DMS53 (cell line): ENCODE measurements at regions not wholly inside any gene's neighbourhood (a gene's known extent, or its start where the extent isn't known, plus 50 kb on each side); places are given as distances from the start of the nearest gene placed in this dataset.
"Not testable (repeated sequence)": the region's sequence is repeated elsewhere in the genome, so short reads cannot be mapped to it uniquely, and the experiment has no call there.

Source experiments
- DNase-seq: peaks from one replicate; lab custom pipeline; 2025; lab: John Stamatoyannopoulos, UW

GRCh38 chr3:139113993-139114375 is 69.3 kb upstream of the PRR23C start:
- DNase-seq, result no peak

DNA sequence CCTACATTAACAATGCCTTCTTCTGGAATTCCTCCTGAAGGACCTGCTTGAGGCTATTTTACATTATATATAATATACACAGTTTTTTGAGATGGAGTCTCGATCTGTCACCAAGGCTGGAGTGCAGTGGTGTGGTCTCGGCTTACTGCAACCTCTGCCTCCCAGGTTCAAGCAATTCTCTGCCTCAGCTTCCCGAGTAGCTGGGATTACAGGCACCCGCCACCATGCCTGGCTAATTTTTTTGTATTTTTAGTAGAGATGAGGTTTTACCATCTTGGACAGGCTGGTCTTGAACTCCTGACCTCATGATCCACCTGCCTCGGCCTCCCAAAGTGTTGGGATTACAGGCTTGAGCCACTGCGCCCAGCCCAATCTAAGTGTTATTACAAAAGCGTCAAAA is 71.9 kb upstream of the PRR23C start:
- DNase-seq, result not testable (repeated sequence)

DNA sequence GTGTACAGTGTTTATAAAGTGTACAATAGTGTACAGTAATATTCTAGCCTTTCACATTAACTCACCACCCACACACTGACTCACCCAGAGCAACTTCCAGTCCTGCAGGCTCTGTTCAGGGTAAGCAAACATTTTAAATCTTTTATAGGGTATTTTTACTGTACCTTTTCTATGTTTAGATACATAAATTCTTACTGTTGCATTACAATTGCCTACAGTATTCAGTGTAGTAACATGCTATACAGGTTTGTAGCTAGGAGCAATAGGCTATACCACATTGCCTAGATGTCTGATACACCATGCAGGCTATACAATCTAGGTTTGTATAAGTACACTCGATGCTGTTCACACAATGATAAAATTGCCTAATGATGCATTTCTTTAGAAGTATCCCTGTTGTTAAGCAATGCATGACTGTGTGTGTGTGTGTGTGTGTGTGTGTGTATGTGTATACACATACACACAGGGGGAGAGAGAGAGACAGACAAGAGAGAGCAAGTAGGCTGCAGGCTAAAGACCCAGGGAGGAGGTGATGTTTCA is 72.5 kb upstream of the PRR23C start:
- no peak for DNase-seq

DNA sequence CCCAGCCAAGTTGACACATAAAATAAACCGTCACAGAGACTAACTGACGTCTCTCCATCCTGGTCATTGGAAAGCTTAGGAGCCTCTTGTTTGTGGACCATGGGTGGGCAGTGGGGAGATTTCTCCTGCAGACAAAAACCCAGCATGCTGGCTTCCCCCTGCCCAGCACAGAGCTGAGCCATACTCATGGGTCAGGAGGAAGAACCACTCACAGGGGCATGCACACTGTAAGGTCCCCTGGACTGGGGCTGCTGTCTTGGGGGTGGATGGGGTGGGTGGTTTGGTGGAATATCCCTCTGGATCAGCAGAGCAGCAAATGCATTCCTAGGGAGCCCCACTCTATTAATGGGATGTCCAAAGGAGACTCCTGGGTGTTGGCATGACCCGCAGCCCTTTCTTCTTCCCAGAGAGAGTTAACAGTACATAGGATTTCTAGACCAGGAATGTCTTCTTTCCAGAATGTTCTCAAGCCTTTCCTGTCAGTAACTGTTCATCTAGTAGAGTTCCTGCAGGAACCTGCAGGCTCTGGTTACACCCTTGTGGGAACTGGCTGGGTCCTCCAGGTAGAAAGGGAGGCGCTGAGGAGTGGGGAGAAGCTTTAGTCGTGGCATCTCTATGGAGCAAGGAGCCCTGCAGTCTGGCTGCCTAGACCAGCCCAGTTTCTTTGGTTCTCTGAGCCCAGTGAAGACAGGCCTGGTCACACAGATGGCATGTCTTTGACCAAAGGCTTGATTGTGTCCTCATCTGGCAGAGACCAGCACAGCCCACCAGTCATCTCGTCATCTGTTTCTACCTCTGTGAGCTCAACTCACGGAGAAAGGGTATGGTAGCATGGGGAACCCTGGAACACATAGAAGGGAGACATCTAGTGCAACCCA is 73.4 kb upstream of the PRR23C start:
- no peak for DNase-seq

GRCh38 chr3:139118835-139119234 is 74.1 kb upstream of the PRR23C start:
- no peak for DNase-seq

DNA sequence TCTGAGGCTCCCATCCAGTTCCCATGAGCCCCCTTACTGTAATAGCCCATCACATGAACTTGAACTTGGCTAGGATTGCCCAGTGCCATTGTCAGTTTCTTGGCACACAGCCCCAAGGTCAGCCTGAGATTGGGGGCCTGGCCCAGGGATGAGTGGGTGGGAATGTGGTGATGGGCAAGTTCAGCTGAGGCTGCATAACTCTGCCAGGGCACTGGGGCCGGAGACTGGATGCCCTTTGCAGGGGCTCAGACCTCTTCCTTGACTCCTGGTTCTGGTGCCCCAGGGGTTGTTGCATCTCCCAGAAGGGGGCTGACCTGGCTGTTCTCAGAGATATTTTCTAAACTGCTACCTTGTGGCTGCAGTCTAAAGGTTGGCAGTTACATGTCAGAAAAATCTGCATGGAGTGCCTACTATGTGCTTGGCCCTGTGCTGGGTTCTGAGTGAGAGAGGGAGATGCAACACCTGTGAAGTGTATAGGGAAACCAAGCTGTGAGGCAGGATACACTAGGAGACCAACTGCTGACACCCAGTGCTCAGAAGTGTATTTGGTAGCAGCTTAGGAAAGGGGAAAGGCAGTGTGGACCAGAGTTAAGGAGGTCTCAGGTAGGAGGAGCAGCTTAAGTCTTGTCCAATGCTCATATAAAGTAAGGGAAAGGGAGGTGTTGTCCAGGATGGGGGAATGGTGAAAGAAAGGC is 74.8 kb upstream of the PRR23C start:
- DNase-seq, result no peak

DNA sequence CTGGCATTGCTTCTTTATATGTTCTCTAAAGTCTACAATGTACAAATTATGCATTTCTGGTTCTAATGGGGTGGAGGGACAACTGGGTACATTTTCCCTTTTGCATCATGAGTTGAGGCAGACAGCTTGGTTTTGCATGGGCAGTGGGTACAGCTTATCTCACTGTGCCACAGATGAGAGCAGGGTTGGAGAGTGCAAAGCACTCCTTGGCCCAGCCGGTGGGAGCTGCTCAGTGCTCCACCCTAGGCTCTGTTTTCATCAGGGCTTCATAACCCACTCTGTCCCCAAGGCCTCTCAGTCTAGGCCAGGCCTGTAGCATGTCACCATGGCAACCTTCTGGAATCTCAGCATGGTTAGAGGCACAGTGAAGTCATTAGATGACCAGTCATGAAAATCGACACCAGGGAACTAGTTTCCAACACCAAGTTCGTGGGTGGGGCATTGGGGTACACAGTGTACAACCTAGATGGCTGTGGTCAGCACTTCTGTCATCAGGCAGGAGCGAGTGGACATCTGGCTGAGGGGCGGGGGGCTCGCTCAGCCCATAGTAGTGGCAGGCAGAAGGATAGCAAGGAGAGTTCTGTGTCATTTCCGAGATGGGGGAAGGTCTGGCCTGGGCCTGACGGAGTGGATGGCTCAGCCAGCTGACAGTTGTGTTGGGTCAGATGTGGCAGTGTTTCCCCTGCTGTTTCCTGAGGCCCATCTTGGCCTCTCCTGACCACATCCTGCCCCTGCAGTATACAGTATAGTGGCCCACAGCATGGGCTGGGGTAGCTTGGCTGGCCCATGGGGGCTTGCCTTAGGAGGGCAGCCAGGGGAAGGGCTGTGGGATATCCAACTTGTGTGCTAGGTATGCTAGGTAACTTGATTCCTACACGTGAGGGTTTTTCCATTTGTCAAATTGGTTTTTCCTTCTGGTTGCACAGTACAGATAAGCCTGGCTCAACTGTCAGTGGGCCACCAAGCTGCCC is 75.7 kb upstream of the PRR23C start:
- peak; percentile 7 for DNase-seq

- no peak for DNase-seq
Observed at GRCh38 chr3:139121513-139122220, 77.0 kb upstream of the PRR23C start.

GRCh38 chr3:139122221-139122581 is 77.5 kb upstream of the PRR23C start:
- no peak for DNase-seq

- DNase-seq, result no peak
Observed at GRCh38 chr3:139122612-139123011, 77.9 kb upstream of the PRR23C start.

GRCh38 chr3:139123377-139124095 is 78.8 kb upstream of the PRR23C start:
- no peak for DNase-seq

GRCh38 chr3:139124197-139124596 is 79.5 kb upstream of the PRR23C start:
- DNase-seq, result no peak

- no peak for DNase-seq
Observed at GRCh38 chr3:139127101-139127500, 82.4 kb upstream of the PRR23C start.

- not testable (repeated sequence) for DNase-seq
Observed at GRCh38 chr3:139127629-139128028, 82.9 kb upstream of the PRR23C start.

GRCh38 chr3:139128803-139129202 is 84.1 kb upstream of the PRR23C start:
- no peak for DNase-seq

- no peak for DNase-seq
Observed at GRCh38 chr3:139129892-139130291, 85.2 kb upstream of the PRR23C start.

GRCh38 chr3:139130390-139131140 is 85.9 kb upstream of the PRR23C start:
- DNase-seq, result no peak

- no peak for DNase-seq
Observed at GRCh38 chr3:139131951-139132350, 87.3 kb upstream of the PRR23C start.

DNA sequence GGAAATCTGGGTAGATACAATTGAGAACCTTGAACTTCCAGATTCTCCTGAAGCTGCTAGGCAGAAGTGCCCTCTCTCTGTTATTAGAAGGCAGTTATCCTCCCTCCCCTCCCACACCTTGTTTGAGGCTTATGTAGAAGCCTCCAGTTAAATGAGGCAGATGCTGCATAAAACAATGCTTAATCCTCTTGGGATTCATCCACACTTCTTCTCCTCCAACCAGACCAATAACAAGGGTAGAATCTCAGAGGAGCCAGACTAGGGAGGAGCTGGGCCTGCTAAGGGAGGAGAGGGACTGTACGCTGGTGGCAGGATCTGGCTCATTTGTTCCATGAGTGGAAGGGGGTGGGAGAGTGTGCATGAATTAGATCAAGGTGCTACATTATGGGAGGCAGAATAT is 88.3 kb upstream of the PRR23C start:
- no peak for DNase-seq
